SIG-M5 treated with dmso at 0.1 percent for 504 hours (cell line): ENCODE measurements at regions not wholly inside any gene's neighbourhood (a gene's known extent, or its start where the extent isn't known, plus 50 kb on each side); places are given as distances from the start of the nearest gene placed in this dataset.
"Not testable (repeated sequence)": the region's sequence is repeated elsewhere in the genome, so short reads cannot be mapped to it uniquely, and the experiment has no call there.

Source experiments
- DNase-seq: peaks from one replicate; lab custom pipeline; 2025; ENCODE audit not compliant: unreplicated experiment; lab: John Stamatoyannopoulos, UW

DNA sequence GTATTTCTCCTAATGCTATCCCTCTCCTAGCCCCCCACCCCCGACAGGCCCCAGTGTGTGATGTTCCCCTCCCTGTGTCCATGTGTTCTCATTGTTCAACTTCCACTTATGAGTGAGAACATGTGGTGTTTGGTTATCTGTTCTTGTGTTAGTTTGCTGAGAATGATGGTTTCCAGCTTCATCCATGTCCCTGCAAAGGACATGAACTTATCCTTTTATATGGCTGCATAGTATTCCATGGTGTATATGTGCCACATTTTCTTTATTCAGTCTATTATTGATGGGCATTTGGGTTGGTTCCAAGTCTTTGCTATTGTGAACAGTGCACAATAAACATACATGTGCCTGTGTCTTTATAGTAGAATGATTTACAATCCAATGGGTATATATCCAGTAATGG lies 362.0 kb upstream of the GYPC start:
- not testable (repeated sequence) for DNase-seq

DNA sequence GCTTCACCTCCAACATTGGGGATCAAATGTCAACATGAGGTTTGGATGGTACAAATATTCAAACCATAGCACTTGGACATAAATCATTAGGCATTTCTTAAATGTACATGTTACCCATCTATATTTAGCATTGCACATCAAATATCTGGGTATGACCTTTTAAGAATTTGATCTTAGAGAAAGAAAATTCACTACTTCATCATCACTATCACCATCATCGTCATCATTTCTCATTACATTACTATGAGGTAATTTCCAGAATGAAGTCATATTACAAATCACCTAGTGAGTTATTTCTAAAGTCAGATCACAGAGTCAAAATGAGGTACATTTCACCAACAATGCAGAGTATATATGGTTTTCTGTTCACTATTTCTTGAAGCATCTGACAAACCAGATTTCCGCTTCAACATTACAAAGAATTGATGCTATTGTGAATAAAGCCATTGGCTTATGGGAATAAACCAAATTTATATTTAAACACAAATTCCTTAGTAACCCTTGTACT lies 356.4 kb upstream of the GYPC start:
- DNase-seq = no peak

DNA sequence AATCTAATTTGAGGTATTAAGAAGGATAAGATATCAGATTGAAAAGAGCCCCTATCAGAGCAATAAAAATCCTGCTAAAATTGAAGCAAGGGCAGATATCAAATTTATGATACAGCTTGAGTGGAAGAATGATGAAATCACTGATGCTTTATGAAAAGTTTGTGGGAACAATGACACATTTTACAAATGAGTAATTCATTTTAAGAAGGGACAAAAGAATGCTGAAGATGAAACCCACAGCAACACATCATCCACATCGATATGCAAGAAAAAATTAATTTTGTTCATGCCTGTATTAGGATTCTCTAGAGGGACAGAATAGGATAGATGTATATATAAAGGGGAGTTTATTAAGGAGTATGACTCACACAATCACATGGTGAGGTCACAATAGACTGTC lies 355.6 kb upstream of the GYPC start:
- DNase-seq = no peak

DNA sequence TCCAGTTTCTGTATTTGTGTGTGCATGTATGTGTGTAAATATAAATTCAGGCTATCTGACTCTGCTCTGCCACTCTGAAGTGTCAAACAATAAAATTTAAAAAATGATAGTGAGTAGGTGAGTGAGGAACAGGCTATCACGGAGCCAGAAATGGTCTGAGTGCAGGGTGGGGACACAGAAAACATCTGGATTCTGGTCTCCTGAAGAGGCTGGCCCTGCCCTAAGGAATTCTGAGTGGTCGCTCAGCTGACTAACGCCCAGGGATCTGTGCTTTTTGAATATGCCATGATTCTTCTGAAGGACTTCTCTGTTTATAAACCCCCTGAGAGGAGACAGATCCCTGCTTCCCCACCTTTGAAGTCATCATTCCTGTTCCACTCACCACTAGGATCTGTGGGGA lies 353.9 kb upstream of the GYPC start:
- no peak for DNase-seq

DNA sequence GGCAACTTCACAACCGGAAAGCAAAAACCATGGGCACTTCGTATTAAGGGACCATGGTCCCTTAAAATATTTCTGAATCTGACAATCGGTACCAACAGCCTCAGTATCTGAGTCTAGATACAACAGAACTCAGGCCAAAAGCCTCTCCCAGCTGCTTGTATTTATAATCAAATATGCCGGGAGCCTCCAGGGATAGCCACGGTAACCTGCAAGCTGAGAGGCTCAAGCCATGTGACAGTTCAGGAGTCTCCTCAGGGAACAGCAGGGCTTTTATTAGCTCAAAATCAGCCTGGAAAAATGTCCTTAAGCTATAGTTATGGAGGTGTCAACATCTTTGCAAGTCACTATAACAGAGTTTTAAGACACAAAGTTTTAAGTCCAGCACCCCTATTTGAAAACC lies 352.8 kb upstream of the GYPC start:
- DNase-seq = no peak

DNA sequence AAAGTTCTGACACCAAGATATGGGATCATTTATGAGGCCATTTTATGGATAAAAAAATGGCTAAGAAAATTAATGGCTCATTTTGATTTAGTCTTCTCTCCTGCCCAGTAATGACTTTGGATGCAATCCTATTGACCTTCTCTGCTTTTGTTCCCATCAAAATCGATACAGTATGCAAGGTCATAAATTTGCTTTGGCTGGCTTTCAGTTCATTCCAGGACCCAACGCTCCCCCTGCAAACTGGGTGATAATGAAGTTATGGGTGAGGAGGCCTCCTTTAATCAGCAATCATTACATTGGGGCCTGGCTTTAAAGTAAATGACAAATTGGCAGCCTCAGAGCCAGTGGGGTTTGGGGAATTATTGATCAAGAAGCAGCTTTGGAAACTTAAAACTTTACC lies 351.8 kb upstream of the GYPC start:
- no peak for DNase-seq

DNA sequence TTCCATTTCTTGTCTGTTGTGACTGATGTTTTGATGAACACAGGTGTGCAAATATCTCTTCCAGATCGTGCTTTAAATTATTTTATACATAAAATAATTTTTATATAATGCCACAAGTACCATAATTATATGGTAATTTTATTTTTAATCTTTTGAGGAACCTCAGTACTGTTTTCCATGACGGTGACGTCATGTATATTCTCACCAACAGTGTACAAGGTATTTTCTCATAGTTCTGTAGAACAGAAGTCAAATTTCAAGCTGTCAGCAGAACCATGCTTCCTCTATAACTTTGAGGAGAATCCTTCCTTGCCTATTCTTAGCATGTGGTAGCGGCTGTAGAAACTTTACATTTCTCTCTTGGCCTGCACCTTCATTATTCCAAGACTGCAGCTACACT lies 349.4 kb upstream of the GYPC start:
- DNase-seq = no peak

DNA sequence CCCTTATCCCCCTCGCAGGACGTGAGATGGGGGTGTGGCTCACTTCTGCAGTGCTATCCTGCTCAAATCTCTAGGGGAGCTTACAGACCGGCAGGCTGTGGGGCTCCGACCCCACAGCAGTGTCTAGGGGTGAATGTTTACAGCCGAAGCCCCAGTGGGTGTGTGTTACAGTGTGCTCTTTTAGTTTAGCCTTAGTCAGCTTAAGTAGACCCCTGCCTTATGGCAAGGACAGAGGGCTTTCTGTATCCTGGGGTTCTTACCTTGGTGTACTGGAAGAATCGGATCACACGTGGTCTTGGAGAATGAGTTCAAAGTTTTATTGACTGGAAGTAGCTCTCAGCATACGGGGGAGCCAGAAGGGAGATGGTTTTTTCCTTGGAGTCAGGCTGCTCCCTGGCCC lies 348.2 kb upstream of the GYPC start:
- no peak for DNase-seq

DNA sequence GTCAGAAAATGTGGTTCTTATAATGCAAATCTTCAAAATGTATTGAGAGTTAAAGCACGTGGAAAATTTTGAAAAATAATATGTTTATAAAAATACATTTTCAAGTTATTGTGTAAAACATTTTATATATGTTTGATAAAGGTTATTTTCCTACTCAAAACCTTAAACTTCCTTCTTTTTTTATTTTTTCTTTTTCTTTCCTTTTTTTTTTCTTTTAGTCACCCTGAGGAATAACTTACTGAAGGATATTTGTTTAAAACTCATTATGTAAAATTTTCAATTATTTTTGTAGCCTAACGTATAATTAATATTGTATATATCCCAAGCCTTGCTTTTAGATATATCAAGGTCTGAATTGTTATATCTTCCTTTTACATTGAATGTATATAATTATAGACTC lies 346.8 kb upstream of the GYPC start:
- DNase-seq = no peak

DNA sequence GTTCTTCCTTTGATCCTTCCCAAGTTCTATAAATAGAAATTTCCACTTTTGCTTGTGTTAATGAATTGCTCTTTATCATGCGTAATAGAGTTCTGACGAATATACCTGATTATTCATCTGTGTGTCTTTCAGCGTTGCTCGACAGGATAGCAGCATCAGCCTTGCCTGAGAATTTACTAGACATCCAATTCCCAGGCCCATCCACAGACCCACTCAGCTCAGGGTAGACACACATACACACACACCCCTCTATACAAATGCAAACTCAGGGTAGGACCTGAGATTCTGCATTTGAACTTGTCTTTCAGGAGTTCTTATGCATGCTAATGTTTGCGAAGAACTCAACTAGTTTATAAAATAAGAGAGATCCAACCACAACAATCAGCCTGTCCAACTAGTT lies 343.4 kb upstream of the GYPC start:
- no peak for DNase-seq

DNA sequence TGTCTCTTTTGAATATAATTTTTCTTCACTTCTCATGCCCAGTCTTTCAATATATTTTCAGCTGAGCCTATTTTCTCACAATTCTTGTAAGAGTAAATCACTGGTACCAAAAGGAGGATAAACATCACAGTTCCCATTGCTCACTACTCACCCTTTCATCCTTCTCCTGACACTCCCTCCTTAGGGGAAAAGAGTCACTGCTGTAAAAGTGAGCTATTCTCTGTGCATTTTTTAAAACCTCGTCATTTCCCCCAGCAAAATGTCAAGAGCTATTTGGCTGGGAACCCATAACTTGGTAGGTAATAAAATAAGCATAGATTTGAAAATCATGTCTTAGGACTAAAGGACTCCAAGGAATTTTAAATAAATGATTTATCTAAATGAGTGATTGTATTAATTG lies 340.1 kb upstream of the GYPC start:
- DNase-seq = no peak

DNA sequence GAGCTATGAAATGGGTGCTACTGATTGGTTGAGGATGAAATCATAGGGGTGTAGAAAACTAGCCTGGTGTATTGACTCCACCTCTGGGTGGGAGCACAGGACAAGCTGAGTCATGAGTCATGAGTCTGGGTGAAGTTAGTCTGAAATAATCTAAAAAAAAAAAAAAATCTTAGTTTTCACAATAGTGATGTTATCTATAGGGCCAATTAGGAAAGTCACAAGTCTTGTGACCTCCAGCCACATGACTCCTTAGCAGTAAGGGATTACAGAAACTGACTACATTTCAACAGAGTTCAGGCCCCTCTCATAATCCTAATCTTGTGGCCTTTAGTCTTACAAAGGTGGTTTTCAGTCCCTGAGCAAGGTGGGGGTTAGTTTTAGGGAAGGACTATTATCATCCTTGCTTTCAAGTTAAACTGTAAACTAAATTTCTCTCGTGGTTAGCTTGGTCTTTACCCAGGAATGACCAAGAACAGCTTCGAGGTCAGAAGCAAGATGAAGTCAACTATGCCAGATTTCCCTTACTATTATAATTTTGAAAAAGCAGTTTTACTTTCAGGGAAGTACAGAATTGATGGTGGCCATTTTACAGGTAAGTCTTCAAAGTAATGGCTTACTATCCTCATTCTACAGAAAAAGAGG lies 338.0 kb upstream of the GYPC start:
- DNase-seq = no peak

DNA sequence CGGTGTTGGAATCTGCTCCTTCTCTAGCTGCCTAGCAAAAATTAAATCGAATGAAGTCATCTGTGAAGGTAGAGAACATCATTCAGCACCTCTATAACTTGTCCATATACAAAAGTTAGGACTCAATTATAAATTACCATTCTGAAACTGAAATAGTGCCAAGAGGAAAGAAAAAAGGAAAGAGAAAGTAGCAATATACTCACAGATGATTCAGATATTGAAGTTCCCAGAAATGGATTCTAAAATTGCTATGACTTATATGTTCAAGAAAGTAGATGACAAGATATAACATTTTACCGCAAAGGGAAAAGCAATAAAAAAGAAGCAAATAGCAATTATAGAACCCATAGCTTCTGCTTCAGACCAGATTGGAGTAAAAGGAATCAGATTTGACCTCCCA lies 333.6 kb upstream of the GYPC start:
- DNase-seq = no peak

DNA sequence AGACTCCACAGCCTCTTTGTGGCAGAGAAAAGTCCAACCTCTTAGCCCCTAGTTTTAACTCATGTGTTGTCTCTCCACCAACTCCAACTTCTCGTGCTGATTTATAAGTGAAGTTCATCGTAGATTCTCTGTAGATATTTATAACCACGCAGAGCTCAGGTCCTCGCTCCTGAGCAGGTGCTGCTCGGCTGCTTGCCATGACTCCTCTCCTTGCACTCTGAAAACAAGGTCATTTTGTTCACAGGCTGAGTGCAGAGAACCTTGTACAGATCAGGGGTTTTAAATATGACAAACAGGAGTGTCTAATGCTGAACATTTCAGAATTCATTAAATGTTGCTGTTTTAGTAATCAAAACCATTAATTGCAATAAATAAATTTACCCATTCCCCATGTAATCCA lies 330.8 kb upstream of the GYPC start:
- no peak for DNase-seq

DNA sequence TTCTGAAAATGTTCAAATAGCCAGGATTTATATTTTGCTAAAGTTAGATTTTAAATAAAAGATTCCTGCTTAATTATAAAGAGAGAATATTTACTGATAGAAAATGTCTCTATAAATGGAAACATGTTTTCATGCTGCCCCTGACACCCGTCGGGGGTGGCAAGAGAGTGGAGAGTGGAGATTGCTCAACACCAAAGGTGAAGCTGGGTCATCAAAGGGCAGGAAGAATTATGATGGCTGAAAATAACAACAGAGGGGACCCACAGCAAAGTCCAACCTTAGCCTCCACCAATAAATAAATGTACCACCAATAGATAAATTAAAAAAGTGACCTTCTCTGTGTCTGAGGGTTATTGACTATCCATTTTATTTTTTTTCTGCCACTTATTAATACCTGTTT lies 326.8 kb upstream of the GYPC start:
- no peak for DNase-seq

DNA sequence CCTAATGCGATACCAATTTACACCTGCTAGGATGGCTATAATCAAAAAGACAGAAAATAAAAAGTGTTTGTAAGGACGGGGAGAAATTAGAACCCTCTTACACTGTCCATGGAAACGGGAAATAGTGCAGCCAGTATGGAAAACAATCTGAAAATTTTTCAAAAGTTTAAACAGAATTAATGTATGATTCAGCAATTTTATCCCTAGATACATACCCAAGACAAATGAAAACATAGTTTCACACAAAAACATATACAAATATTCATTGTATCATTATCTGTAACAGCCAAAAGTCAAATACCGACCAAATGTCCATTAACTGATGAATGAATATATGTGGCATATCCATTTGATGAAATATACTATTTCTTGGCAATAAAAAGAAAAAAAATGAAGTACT lies 313.5 kb upstream of the GYPC start:
- no peak for DNase-seq

DNA sequence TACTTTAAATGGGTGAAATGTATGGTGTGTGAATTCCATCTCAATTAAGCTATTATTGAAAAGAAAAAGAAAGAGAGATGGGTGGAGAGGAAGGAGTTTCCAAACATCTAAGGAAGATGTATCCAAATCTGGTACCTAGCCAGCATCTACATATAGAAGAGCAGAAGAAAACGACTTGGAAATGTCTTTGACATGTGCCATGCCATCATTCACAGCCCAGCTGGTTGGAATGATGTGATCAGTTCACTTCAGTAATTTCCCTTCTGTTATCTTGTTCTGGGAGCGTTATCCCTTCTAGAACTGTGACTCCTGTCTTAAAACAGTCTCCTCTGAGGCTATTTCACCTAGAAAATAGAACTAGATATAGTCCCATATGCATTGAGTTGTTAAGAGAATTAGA lies 312.8 kb upstream of the GYPC start:
- DNase-seq = no peak

DNA sequence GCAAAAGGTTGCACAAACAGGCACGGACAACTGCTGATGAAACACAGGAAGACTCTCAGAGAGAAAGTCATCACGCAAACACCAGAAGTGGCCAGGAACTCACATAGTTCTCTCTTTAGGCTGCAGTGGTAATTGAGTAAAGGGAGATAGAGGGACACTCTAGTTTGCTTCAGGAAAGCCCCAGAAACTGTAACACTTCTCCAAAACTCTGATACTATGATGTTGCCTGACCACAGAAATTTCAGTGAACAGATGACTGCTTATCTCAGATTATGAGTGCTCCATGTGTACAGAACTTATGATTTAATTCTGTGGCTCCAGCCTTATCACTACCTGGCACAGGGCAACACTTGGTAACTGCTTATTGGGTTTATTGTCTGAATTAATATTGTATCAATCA lies 311.5 kb upstream of the GYPC start:
- DNase-seq = no peak

DNA sequence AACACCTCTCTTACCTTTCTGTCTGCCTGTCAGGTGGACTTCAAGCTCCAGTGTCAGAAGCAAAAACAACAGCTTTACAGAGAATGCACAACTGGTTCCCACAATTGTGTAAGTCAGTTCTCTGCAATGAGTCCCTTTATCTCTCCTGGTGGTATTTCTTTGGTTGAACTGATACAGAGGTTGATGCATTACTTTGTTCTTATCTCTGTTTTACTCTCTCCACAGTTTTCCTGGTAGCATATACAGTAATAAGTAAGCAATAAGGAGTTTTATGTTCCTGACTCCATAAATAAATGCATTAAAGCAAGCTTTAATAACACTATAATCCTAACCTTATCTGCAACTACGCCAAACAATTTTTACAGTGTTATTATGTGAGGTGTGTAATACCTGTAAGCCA lies 310.3 kb upstream of the GYPC start:
- DNase-seq = no peak

DNA sequence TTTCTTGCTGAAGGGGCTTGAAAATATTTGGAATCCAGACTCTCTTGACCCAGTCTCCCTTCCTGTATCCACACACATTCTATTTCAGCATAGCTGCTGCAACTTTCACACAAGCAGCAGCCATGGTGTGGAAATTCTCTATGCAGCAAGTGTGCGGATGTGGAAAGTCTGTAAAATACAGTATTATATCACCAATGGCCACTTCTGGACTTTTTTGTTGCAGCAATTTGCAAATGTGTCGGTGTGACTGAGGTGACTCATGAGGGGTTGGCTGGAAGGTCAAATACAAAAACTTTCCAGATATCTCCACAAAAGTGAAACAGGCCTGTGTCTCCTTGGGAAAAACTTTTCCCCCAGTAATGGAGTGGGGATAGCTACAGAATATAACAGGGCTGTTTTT lies 299.3 kb upstream of the GYPC start:
- DNase-seq = no peak

DNA sequence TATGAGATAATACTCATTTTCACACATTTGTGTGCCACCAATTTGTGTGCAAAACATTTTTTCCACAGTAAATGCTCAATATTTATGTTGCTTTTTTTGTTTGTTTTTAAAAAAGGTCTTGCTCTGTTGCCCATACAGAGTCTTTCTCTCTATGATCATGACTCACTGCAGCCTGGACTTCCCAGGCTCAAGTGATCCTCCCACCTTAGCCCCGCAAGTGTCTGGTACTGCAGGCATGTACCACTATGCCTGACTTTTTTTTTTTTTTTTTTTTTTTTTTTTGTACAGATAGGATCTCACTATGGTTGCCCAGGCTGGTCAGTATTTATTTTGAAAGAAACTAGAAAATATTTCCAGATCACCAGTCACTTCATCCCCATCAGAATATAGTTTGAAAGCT lies 297.8 kb upstream of the GYPC start:
- no peak for DNase-seq

DNA sequence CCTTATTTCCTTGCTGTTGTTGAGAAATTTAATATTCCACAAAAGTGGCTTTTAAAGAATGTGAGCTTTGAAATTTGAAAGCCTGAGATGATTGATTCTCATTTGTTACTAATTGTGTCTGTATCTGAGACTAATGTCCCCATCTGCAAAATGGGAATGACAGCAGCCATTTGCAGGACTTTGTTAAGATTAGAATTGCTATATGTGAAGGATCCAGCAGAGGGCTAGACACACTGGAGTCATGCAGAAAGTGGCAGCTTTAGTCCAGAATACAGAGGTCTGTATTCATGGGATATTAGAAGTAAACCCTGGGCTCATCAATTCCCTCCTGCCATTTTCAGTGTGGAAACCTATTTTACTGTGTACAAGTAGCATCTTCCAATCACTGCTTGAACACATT lies 296.5 kb upstream of the GYPC start:
- DNase-seq = peak; percentile 10

DNA sequence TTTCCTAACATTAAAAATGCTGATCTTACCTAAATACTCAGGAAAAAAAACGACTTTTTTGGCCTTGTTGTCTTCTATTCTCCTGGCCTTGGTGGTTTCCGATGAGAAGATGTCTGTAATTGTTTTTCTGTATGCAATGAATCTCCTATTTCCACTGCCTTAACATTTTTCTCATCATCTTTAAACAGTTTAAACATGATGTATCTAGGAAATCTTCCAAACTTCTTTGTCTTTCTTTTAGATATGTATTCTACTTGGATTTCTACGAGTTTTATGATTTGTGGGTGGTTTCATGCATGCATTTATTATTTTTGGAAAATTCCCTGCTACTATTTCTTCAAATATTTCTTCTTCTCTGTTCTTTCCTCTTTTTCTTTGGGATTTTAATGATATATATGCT lies 288.6 kb upstream of the GYPC start:
- no peak for DNase-seq

DNA sequence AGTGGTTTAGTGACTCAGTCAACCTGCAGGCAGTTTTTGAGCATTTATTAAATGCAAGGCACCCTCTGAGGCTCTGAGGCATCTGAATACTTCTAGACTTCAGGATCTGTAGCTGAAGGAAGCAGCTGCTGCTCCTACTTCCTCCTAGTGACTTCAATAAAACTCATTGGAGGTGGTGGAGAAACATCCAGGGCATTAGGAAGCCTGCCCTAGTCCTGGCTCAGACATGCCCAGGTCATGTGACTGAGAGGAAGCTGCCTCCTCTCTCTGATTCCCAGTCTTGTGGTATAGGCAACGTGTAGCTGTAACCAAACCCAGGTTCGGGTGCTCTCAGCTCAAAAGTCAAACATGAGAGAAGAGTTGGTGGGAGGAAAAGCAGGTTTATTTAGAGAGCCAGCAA lies 287.2 kb upstream of the GYPC start:
- no peak for DNase-seq
